Neural progenitor cell (in vitro differentiated cells): ENCODE measurements at regions not wholly inside any gene's neighbourhood (a gene's known extent, or its start where the extent isn't known, plus 50 kb on each side); places are given as distances from the start of the nearest gene placed in this dataset.
"Not testable (repeated sequence)": the region's sequence is repeated elsewhere in the genome, so short reads cannot be mapped to it uniquely, and the experiment has no call there.

Experiments used
- DNase-seq: peaks from one replicate; pipeline ENCODE4 v3.0.0-alpha.2; 2016; ENCODE audit warnings: low spot score
- H2AFZ ChIP-seq: fragments of 200-600 bp; sonication (generic); replicated peaks from 2 replicates; pipeline ENCODE4 v1.6.1; 2016; ENCODE audit warnings: antibody characterized with exemption
- H3F3A ChIP-seq: fragments of 200-600 bp; sonication (generic); 2 replicates; pipeline ENCODE4 v1.6.1; 2016; ENCODE audit warnings: antibody characterized with exemption, low read depth
- H3K27ac ChIP-seq: fragments of 200-600 bp; sonication (generic); 2 replicates; pipeline ENCODE4 v1.5.1; 2016; ENCODE audit warnings: mild to moderate bottlenecking
- H3K27me3 ChIP-seq: fragments of 200-600 bp; sonication (generic); 2 replicates; pipeline ENCODE4 v1.6.1; 2016; ENCODE audit warnings: mild to moderate bottlenecking, moderate library complexity
- H3K36me3 ChIP-seq: fragments of 200-600 bp; sonication (generic); 2 replicates; pipeline ENCODE4 v1.5.1; 2016
- H3K4me1 ChIP-seq: fragments of 200-600 bp; sonication (generic); 2 replicates; pipeline ENCODE4 v1.6.1; 2016; ENCODE audit warnings: mixed run types
- H3K4me2 ChIP-seq: fragments of 200-600 bp; sonication (generic); 2 replicates; pipeline ENCODE4 v1.6.1; 2016
- H3K4me3 ChIP-seq: fragments of 200-600 bp; sonication (generic); 2 replicates; pipeline ENCODE4 v1.5.1; 2016
- H3K79me2 ChIP-seq: fragments of 200-600 bp; sonication (generic); 2 replicates; pipeline ENCODE4 v1.6.1; 2016; ENCODE audit warnings: low read depth
- H3K9ac ChIP-seq: fragments of 200-600 bp; sonication (generic); 2 replicates; pipeline ENCODE4 v1.6.1; 2016
- H3K9me3 ChIP-seq: fragments of 200-600 bp; sonication (generic); 2 replicates; pipeline ENCODE4 v1.5.1; 2016; ENCODE audit warnings: low read depth
- H4K20me1 ChIP-seq: fragments of 200-600 bp; sonication (generic); 2 replicates; pipeline ENCODE4 v1.6.1; 2016; ENCODE audit warnings: low read depth
- H3K27ac Mint-ChIP-seq: 3 replicates; pipeline ENCODE4 v1.8.0; 2021; ENCODE audit warnings: mixed read lengths
- H3K27me3 Mint-ChIP-seq: 2 replicates; pipeline ENCODE4 v1.8.0; 2022; ENCODE audit warnings: low read depth, mild to moderate bottlenecking, inconsistent platforms, moderate library complexity, mixed read lengths; ENCODE audit not compliant: insufficient read depth
- H3K36me3 Mint-ChIP-seq: 3 replicates; pipeline ENCODE4 v1.8.0; 2021; ENCODE audit warnings: mixed read lengths
- H3K4me1 Mint-ChIP-seq: 3 replicates; pipeline ENCODE4 v1.8.0; 2021; ENCODE audit warnings: mixed read lengths
- H3K4me3 Mint-ChIP-seq: 3 replicates; pipeline ENCODE4 v1.8.0; 2021; ENCODE audit warnings: mild to moderate bottlenecking, moderate library complexity, mixed read lengths
- H3K9me3 Mint-ChIP-seq: 3 replicates; pipeline ENCODE4 v1.8.0; 2020; ENCODE audit warnings: mixed read lengths
- EZH2 ChIP-seq: fragments of 200-600 bp; sonication (generic); IDR thresholded peaks from 2 replicates; pipeline ENCODE4 v1.6.1; 2017; ENCODE audit warnings: antibody characterized with exemption, mild to moderate bottlenecking, moderate library complexity
- EZH2phosphoT487 ChIP-seq: fragments of 200-600 bp; sonication (generic); IDR thresholded peaks from 2 replicates; pipeline ENCODE4 v1.6.1; 2017; ENCODE audit warnings: antibody characterized with exemption
- TF ChIP-seq, protein P1 (sequence below): fragments of 200-600 bp; sonication (generic); IDR thresholded peaks from 2 replicates; pipeline ENCODE4 v1.5.1; 2017; ENCODE audit warnings: antibody characterized with exemption, mild to moderate bottlenecking

DNA sequence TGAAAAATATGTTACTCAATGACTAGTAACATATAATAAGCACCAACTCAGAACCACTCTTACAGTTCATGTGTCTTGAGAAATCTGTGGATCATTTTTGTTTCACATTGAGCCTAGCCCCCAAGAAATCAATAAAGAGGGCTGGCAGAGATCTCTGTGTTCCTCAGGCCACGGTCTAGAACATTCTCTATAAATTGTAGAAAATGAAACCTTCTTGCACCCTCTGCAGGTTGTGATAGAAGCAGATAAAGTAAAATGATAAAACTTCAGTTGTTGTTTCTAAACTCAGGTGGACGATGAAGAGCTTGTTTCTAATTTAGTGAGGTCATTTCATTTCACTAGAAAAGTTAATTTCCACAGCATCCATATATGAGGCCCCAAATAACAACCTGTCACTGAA is 182.7 kb downstream of the KIT start:
- Mint-ChIP-seq H3K4me3 (no peak overlapping the region), H3K4me1 (peaks cover 9% of the 10 kb centered on the region), H3K36me3 (no peaks in the 10 kb centered on the region), H3K27ac (no peak overlapping the region), H3K27me3 (peaks cover 2% of the 10 kb centered on the region), H3K9me3 (no peaks in the 10 kb centered on the region)
- H3K4me1 ChIP-seq = no peaks in the 10 kb centered on the region
- no peak overlapping the region for H3K4me2 ChIP-seq
- no peaks in the 10 kb centered on the region for H3K27me3 ChIP-seq
- H3K27ac ChIP-seq = no peak overlapping the region
- H3K79me2 ChIP-seq = no peaks in the 10 kb centered on the region
- H3K36me3 ChIP-seq = no peaks in the 10 kb centered on the region
- H4K20me1 ChIP-seq = no peaks in the 10 kb centered on the region
- H3F3A ChIP-seq = no peaks in the 10 kb centered on the region
- H3K9ac ChIP-seq = no peak overlapping the region
- no peaks in the 10 kb centered on the region for H3K9me3 ChIP-seq
- DNase-seq = no peak
- H3K4me3 ChIP-seq = no peak overlapping the region
- H2AFZ ChIP-seq = no peak overlapping the region
- no peak for TF ChIP-seq EZH2
- no peak for TF ChIP-seq EZH2phosphoT487
- TF ChIP-seq, protein P1, sequence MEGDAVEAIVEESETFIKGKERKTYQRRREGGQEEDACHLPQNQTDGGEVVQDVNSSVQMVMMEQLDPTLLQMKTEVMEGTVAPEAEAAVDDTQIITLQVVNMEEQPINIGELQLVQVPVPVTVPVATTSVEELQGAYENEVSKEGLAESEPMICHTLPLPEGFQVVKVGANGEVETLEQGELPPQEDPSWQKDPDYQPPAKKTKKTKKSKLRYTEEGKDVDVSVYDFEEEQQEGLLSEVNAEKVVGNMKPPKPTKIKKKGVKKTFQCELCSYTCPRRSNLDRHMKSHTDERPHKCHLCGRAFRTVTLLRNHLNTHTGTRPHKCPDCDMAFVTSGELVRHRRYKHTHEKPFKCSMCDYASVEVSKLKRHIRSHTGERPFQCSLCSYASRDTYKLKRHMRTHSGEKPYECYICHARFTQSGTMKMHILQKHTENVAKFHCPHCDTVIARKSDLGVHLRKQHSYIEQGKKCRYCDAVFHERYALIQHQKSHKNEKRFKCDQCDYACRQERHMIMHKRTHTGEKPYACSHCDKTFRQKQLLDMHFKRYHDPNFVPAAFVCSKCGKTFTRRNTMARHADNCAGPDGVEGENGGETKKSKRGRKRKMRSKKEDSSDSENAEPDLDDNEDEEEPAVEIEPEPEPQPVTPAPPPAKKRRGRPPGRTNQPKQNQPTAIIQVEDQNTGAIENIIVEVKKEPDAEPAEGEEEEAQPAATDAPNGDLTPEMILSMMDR = no peak

DNA sequence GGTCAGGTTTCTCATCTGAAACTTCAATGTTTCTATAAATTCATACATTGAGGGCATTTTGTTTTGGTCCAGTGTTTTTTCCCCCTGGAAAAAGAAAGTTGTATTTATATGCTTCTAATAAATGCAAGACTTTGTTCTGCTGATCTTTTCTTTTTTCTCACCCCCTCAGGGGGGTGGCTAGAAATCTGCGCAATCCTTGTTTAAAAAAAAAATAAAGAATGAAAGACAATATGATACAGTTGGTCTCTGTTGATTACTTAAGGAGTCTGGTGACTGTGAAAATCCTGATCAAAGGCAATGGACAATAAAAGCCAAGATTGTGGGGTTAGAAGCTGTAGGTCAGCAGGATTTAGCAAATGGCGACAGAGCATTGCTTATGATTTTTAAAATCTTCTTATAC is 180.5 kb downstream of the KIT start:
- H3K27ac ChIP-seq = no peak overlapping the region
- no peaks in the 10 kb centered on the region for H3F3A ChIP-seq
- TF ChIP-seq, protein P1 = no peak
- TF ChIP-seq EZH2 (no peak), EZH2phosphoT487 (no peak)
- H3K79me2 ChIP-seq = no peaks in the 10 kb centered on the region
- H3K36me3 ChIP-seq = no peaks in the 10 kb centered on the region
- peaks cover 2% of the 10 kb centered on the region for H3K27me3 Mint-ChIP-seq
- H4K20me1 ChIP-seq = no peaks in the 10 kb centered on the region
- H3K4me3 Mint-ChIP-seq = no peak overlapping the region
- no peaks in the 10 kb centered on the region for H3K36me3 Mint-ChIP-seq
- no peak overlapping the region for H2AFZ ChIP-seq
- H3K9ac ChIP-seq = no peak overlapping the region
- no peak overlapping the region for H3K4me2 ChIP-seq
- no peaks in the 10 kb centered on the region for H3K9me3 Mint-ChIP-seq
- peaks cover 9% of the 10 kb centered on the region for H3K4me1 Mint-ChIP-seq
- no peaks in the 10 kb centered on the region for H3K9me3 ChIP-seq
- H3K27me3 ChIP-seq = no peaks in the 10 kb centered on the region
- no peak overlapping the region for H3K4me3 ChIP-seq
- H3K27ac Mint-ChIP-seq = no peak overlapping the region
- H3K4me1 ChIP-seq = no peaks in the 10 kb centered on the region
- DNase-seq = no peak

DNA sequence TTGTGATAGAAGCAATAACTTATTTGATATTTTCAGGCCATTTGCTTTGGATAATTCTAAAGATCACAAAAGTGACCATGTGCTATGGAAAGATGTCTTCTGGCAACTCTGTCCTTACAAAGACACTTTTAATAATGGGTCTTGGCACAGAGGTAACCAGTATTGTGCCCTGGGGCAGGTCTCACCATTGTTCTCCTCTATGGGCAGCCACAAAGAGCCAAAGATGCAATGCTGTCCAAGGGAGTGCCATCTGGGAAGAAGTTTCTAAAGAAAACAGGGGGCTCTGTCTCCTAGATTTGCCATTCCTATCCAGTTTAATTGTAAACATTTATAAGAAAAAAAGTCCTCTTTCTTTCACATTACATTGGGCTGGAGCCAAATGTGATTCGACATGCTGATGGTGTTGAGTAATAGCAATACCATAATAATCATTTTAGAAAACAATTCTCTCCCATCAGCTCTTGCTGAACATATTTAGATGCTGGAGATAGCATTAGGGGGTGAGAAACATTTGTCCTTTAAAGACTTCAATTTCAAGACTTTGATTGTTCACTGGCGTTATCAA is 179.9 kb downstream of the KIT start:
- Histone ChIP-seq H4K20me1 (no peaks in the 10 kb centered on the region), H3K4me1 (no peaks in the 10 kb centered on the region), H3K4me3 (no peak overlapping the region), H3K4me2 (no peak overlapping the region), H3K27me3 (no peaks in the 10 kb centered on the region), H3K36me3 (no peaks in the 10 kb centered on the region), H3F3A (no peaks in the 10 kb centered on the region), H2AFZ (no peak overlapping the region), H3K27ac (no peak overlapping the region), H3K9ac (no peak overlapping the region), H3K79me2 (no peaks in the 10 kb centered on the region), H3K9me3 (no peaks in the 10 kb centered on the region)
- no peak overlapping the region for H3K27ac Mint-ChIP-seq
- TF ChIP-seq, protein P1 = no peak
- TF ChIP-seq EZH2 (no peak), EZH2phosphoT487 (no peak)
- peaks cover 2% of the 10 kb centered on the region for H3K27me3 Mint-ChIP-seq
- no peaks in the 10 kb centered on the region for H3K36me3 Mint-ChIP-seq
- no peaks in the 10 kb centered on the region for H3K9me3 Mint-ChIP-seq
- DNase-seq = no peak
- H3K4me1 Mint-ChIP-seq = peaks cover 9% of the 10 kb centered on the region
- H3K4me3 Mint-ChIP-seq = no peak overlapping the region

DNA sequence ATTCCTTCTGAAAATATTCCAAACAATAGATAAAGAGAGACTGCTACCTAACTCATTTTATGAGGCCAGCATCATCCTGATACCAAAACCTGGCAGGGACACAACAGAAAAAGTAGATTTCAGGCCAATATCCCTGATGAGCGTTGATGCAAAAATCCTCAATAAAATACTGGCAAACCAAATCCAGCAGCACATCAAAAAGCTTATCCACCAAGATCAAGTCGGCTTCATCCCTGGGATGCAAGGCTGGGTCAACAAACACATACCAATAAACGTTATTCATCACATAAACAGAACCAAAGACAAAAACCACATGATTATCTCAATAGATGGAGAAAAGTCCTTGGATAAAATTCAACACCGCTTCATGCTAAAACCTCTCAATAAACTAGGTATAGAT is 170.6 kb downstream of the KIT start:
- H3K9me3 ChIP-seq, H3K36me3 Mint-ChIP-seq, DNase-seq, H3K4me2 ChIP-seq, H2AFZ ChIP-seq, H3K27ac Mint-ChIP-seq, H3K4me3 Mint-ChIP-seq, H3F3A ChIP-seq, H3K4me1 Mint-ChIP-seq, H4K20me1 ChIP-seq, H3K4me3 ChIP-seq, H3K27me3 ChIP-seq, H3K79me2 ChIP-seq, H3K27me3 Mint-ChIP-seq, H3K27ac ChIP-seq, H3K9ac ChIP-seq, H3K36me3 ChIP-seq, H3K4me1 ChIP-seq: not testable (repeated sequence)
- peaks cover 18% of the 10 kb centered on the region for H3K9me3 Mint-ChIP-seq
